Activated T-helper 17 cell treated with anti-CD3 and anti-CD28 coated beads, Interleukin-2, amount 50 U/mL, for 72 hours (primary cell): ENCODE measurements at regions not wholly inside any gene's neighbourhood (a gene's known extent, or its start where the extent isn't known, plus 50 kb on each side); places are given as distances from the start of the nearest gene placed in this dataset.

Experiments used
- ATAC-seq: fragments of 150-1000 bp; cut with Tn5 transposase; replicated peaks from 2 replicates; pipeline ENCODE4 v1.10.0; 2021; ENCODE audit warnings: mild to moderate bottlenecking, moderate library complexity
- H3K27ac Mint-ChIP-seq: one replicate; pipeline ENCODE4 v1.8.0; 2022; ENCODE audit warnings: mixed read lengths
- H3K27me3 Mint-ChIP-seq: one replicate; pipeline ENCODE4 v1.8.0; 2022; ENCODE audit warnings: mixed read lengths
- H3K36me3 Mint-ChIP-seq: one replicate; pipeline ENCODE4 v1.8.0; 2022; ENCODE audit warnings: low read depth, mild to moderate bottlenecking, mixed read lengths
- H3K4me1 Mint-ChIP-seq: one replicate; pipeline ENCODE4 v1.8.0; 2022; ENCODE audit warnings: mixed read lengths
- H3K4me3 Mint-ChIP-seq: one replicate; pipeline ENCODE4 v1.8.0; 2022; ENCODE audit warnings: mild to moderate bottlenecking, mixed read lengths
- H3K9me3 Mint-ChIP-seq: one replicate; pipeline ENCODE4 v1.8.0; 2022; ENCODE audit warnings: mixed read lengths

- H3K27me3 Mint-ChIP-seq = no peaks in the 10 kb centered on the region
- H3K36me3 Mint-ChIP-seq = no peaks in the 10 kb centered on the region
- no peak overlapping the region for H3K27ac Mint-ChIP-seq
- no peaks in the 10 kb centered on the region for H3K4me1 Mint-ChIP-seq
- ATAC-seq = no peak
- H3K4me3 Mint-ChIP-seq = no peak overlapping the region
- H3K9me3 Mint-ChIP-seq = no peaks in the 10 kb centered on the region
Observed at GRCh38 chr3:3628676-3629328, 170.4 kb upstream of the LRRN1 start.

GRCh38 chr3:3627114-3627513 is 172.1 kb upstream of the LRRN1 start:
- no peak overlapping the region for H3K4me3 Mint-ChIP-seq
- no peaks in the 10 kb centered on the region for H3K27me3 Mint-ChIP-seq
- H3K9me3 Mint-ChIP-seq = no peaks in the 10 kb centered on the region
- H3K4me1 Mint-ChIP-seq = no peaks in the 10 kb centered on the region
- no peak for ATAC-seq
- H3K36me3 Mint-ChIP-seq = no peaks in the 10 kb centered on the region
- no peak overlapping the region for H3K27ac Mint-ChIP-seq

GRCh38 chr3:3625544-3626271 is 173.5 kb upstream of the LRRN1 start:
- Mint-ChIP-seq H3K4me1 (no peaks in the 10 kb centered on the region), H3K9me3 (no peaks in the 10 kb centered on the region), H3K27ac (no peak overlapping the region), H3K36me3 (no peaks in the 10 kb centered on the region), H3K27me3 (no peaks in the 10 kb centered on the region), H3K4me3 (no peak overlapping the region)
- ATAC-seq = no peak

GRCh38 chr3:3619815-3620214 is 179.4 kb upstream of the LRRN1 start:
- Mint-ChIP-seq H3K9me3 (no peaks in the 10 kb centered on the region), H3K36me3 (no peaks in the 10 kb centered on the region), H3K27me3 (no peaks in the 10 kb centered on the region), H3K4me3 (no peak overlapping the region), H3K27ac (no peak overlapping the region), H3K4me1 (no peaks in the 10 kb centered on the region)
- no peak for ATAC-seq

GRCh38 chr3:3618623-3619022 is 180.6 kb upstream of the LRRN1 start:
- Mint-ChIP-seq H3K4me3 (no peak overlapping the region), H3K27ac (no peak overlapping the region), H3K4me1 (no peaks in the 10 kb centered on the region), H3K9me3 (no peaks in the 10 kb centered on the region), H3K36me3 (no peaks in the 10 kb centered on the region), H3K27me3 (no peaks in the 10 kb centered on the region)
- no peak for ATAC-seq

GRCh38 chr3:3615533-3615932 is 183.7 kb upstream of the LRRN1 start:
- Mint-ChIP-seq H3K9me3 (no peaks in the 10 kb centered on the region), H3K27ac (no peak overlapping the region), H3K4me1 (no peaks in the 10 kb centered on the region), H3K27me3 (no peaks in the 10 kb centered on the region), H3K4me3 (no peak overlapping the region), H3K36me3 (no peaks in the 10 kb centered on the region)
- no peak for ATAC-seq

- ATAC-seq = no peak
- Mint-ChIP-seq H3K4me1 (no peaks in the 10 kb centered on the region), H3K27ac (no peak overlapping the region), H3K4me3 (no peak overlapping the region), H3K9me3 (peaks cover 3% of the 10 kb centered on the region), H3K27me3 (peaks cover 3% of the 10 kb centered on the region), H3K36me3 (no peaks in the 10 kb centered on the region)
Observed at GRCh38 chr3:3610581-3611298, 188.5 kb upstream of the LRRN1 start.

- Mint-ChIP-seq H3K4me1 (no peaks in the 10 kb centered on the region), H3K27ac (no peak overlapping the region), H3K36me3 (no peaks in the 10 kb centered on the region), H3K4me3 (no peak overlapping the region), H3K9me3 (peaks cover 3% of the 10 kb centered on the region), H3K27me3 (peaks cover 3% of the 10 kb centered on the region)
- no peak for ATAC-seq
Observed at GRCh38 chr3:3606321-3606720, 192.9 kb upstream of the LRRN1 start.

GRCh38 chr3:3605226-3605625 is 194.0 kb upstream of the LRRN1 start:
- no peak for ATAC-seq
- peaks cover 3% of the 10 kb centered on the region for H3K9me3 Mint-ChIP-seq
- H3K4me3 Mint-ChIP-seq = no peak overlapping the region
- no peak overlapping the region for H3K27ac Mint-ChIP-seq
- peaks cover under 1% of the 10 kb centered on the region for H3K27me3 Mint-ChIP-seq
- H3K4me1 Mint-ChIP-seq = no peaks in the 10 kb centered on the region
- H3K36me3 Mint-ChIP-seq = no peaks in the 10 kb centered on the region

GRCh38 chr3:3603351-3603750 is 195.9 kb upstream of the LRRN1 start:
- H3K36me3 Mint-ChIP-seq = no peaks in the 10 kb centered on the region
- H3K4me1 Mint-ChIP-seq = no peaks in the 10 kb centered on the region
- no peaks in the 10 kb centered on the region for H3K27me3 Mint-ChIP-seq
- H3K27ac Mint-ChIP-seq = no peak overlapping the region
- no peak for ATAC-seq
- H3K9me3 Mint-ChIP-seq = peaks cover 3% of the 10 kb centered on the region
- H3K4me3 Mint-ChIP-seq = no peak overlapping the region

- Mint-ChIP-seq H3K4me1 (no peaks in the 10 kb centered on the region), H3K36me3 (no peaks in the 10 kb centered on the region), H3K9me3 (no peaks in the 10 kb centered on the region), H3K27me3 (no peaks in the 10 kb centered on the region), H3K4me3 (no peak overlapping the region), H3K27ac (no peak overlapping the region)
- no peak for ATAC-seq
Observed at GRCh38 chr3:3600665-3601340, 198.4 kb upstream of the LRRN1 start.

- Mint-ChIP-seq H3K27me3 (no peaks in the 10 kb centered on the region), H3K27ac (no peak overlapping the region), H3K4me3 (no peak overlapping the region), H3K4me1 (no peaks in the 10 kb centered on the region), H3K36me3 (no peaks in the 10 kb centered on the region), H3K9me3 (no peaks in the 10 kb centered on the region)
- no peak for ATAC-seq
Observed at GRCh38 chr3:3599016-3599415, 200.2 kb upstream of the LRRN1 start.

- Mint-ChIP-seq H3K4me1 (no peaks in the 10 kb centered on the region), H3K27me3 (no peaks in the 10 kb centered on the region), H3K9me3 (no peaks in the 10 kb centered on the region), H3K27ac (no peak overlapping the region), H3K36me3 (no peaks in the 10 kb centered on the region), H3K4me3 (no peak overlapping the region)
- ATAC-seq = no peak
Observed at GRCh38 chr3:3594986-3595385, 204.2 kb upstream of the LRRN1 start.

- no peak for ATAC-seq
- Mint-ChIP-seq H3K27ac (no peak overlapping the region), H3K27me3 (no peaks in the 10 kb centered on the region), H3K9me3 (no peaks in the 10 kb centered on the region), H3K36me3 (no peaks in the 10 kb centered on the region), H3K4me1 (no peaks in the 10 kb centered on the region), H3K4me3 (no peak overlapping the region)
Observed at GRCh38 chr3:3589715-3590130, 209.5 kb upstream of the LRRN1 start.

GRCh38 chr3:3587647-3587972 is 211.6 kb upstream of the LRRN1 start:
- no peaks in the 10 kb centered on the region for H3K4me1 Mint-ChIP-seq
- no peaks in the 10 kb centered on the region for H3K27me3 Mint-ChIP-seq
- no peaks in the 10 kb centered on the region for H3K36me3 Mint-ChIP-seq
- H3K27ac Mint-ChIP-seq = no peak overlapping the region
- no peak overlapping the region for H3K4me3 Mint-ChIP-seq
- no peaks in the 10 kb centered on the region for H3K9me3 Mint-ChIP-seq
- ATAC-seq = no peak
